Glutamatergic neuron (in vitro differentiated cells): ENCODE measurements at regions not wholly inside any gene's neighbourhood (a gene's known extent, or its start where the extent isn't known, plus 50 kb on each side); places are given as distances from the start of the nearest gene placed in this dataset.

Experiments
- DNase-seq: peaks from one replicate; pipeline ENCODE4 v3.0.0; 2022
- H3K27ac Mint-ChIP-seq: one replicate; pipeline ENCODE4 v1.8.0; 2020; ENCODE audit warnings: mild to moderate bottlenecking, mixed read lengths, inconsistent platforms; ENCODE audit not compliant: unreplicated experiment
- H3K27me3 Mint-ChIP-seq: one replicate; pipeline ENCODE4 v1.8.0; 2020; ENCODE audit warnings: mild to moderate bottlenecking, moderate library complexity, mixed read lengths, inconsistent platforms; ENCODE audit not compliant: unreplicated experiment
- H3K36me3 Mint-ChIP-seq: one replicate; pipeline ENCODE4 v1.8.0; 2020; ENCODE audit warnings: mild to moderate bottlenecking, mixed read lengths, inconsistent platforms; ENCODE audit not compliant: unreplicated experiment
- H3K4me1 Mint-ChIP-seq: one replicate; pipeline ENCODE4 v1.8.0; 2020; ENCODE audit warnings: mild to moderate bottlenecking, low read depth, mixed read lengths, inconsistent platforms; ENCODE audit not compliant: unreplicated experiment
- H3K4me3 Mint-ChIP-seq: one replicate; pipeline ENCODE4 v1.8.0; 2020; ENCODE audit warnings: mild to moderate bottlenecking, mixed read lengths, inconsistent platforms; ENCODE audit not compliant: unreplicated experiment
- H3K9me3 Mint-ChIP-seq: one replicate; pipeline ENCODE4 v1.8.0; 2020; ENCODE audit warnings: mild to moderate bottlenecking, moderate library complexity, mixed read lengths, inconsistent platforms; ENCODE audit not compliant: unreplicated experiment
- CTCF ChIP-seq: fragments of 200-600 bp; sonication (generic); IDR thresholded peaks from one replicate; pipeline ENCODE4 v1.5.0; 2021; ENCODE audit not compliant: partially characterized antibody, unreplicated experiment

GRCh38 chr18:75656563-75657247, 229.2 kb upstream of the SMIM21 start:
- TF ChIP-seq CTCF, result no peak
- H3K27ac Mint-ChIP-seq, result no peak overlapping the region
- no peak overlapping the region for H3K4me3 Mint-ChIP-seq
- no peaks in the 10 kb centered on the region for H3K27me3 Mint-ChIP-seq
- H3K4me1 Mint-ChIP-seq, result peaks cover 5% of the 10 kb centered on the region
- no peak for DNase-seq
- no peaks in the 10 kb centered on the region for H3K9me3 Mint-ChIP-seq
- peaks cover 7% of the 10 kb centered on the region for H3K36me3 Mint-ChIP-seq

GRCh38 chr18:75656035-75656434, 228.5 kb upstream of the SMIM21 start:
- no peaks in the 10 kb centered on the region for H3K9me3 Mint-ChIP-seq
- H3K4me3 Mint-ChIP-seq, result no peak overlapping the region
- no peak for TF ChIP-seq CTCF
- peaks cover 5% of the 10 kb centered on the region for H3K4me1 Mint-ChIP-seq
- peaks cover 5% of the 10 kb centered on the region for H3K36me3 Mint-ChIP-seq
- no peak for DNase-seq
- no peak overlapping the region for H3K27ac Mint-ChIP-seq
- no peaks in the 10 kb centered on the region for H3K27me3 Mint-ChIP-seq

GRCh38 chr18:75654851-75655751, 227.6 kb upstream of the SMIM21 start:
- Mint-ChIP-seq H3K4me3 (no peak overlapping the region), H3K9me3 (no peaks in the 10 kb centered on the region), H3K36me3 (no peaks in the 10 kb centered on the region), H3K27ac (no peak overlapping the region), H3K27me3 (no peaks in the 10 kb centered on the region), H3K4me1 (peaks cover 6% of the 10 kb centered on the region)
- no peak for TF ChIP-seq CTCF
- DNase-seq, result no peak

GRCh38 chr18:75654386-75654785, 226.9 kb upstream of the SMIM21 start:
- Mint-ChIP-seq H3K4me1 (peaks cover 6% of the 10 kb centered on the region), H3K36me3 (no peaks in the 10 kb centered on the region), H3K4me3 (no peak overlapping the region), H3K27me3 (no peaks in the 10 kb centered on the region), H3K9me3 (no peaks in the 10 kb centered on the region), H3K27ac (no peak overlapping the region)
- DNase-seq, result no peak
- no peak for TF ChIP-seq CTCF

- Mint-ChIP-seq H3K9me3 (no peaks in the 10 kb centered on the region), H3K27ac (no peak overlapping the region), H3K27me3 (peaks cover 3% of the 10 kb centered on the region), H3K4me3 (no peak overlapping the region), H3K4me1 (peaks cover 6% of the 10 kb centered on the region), H3K36me3 (no peaks in the 10 kb centered on the region)
- DNase-seq, result no peak
- TF ChIP-seq CTCF, result no peak
These were observed 225.0 kb upstream of the SMIM21 start for GRCh38 chr18:75652528-75652927.
